ENCODE measurements at regions not wholly inside any gene's neighbourhood (a gene's known extent, or its start where the extent isn't known, plus 50 kb on each side); places are given as distances from the start of the nearest gene placed in this dataset.
"Not testable (repeated sequence)": the region's sequence is repeated elsewhere in the genome, so short reads cannot be mapped to it uniquely, and the experiment has no call there.

GRCh38 chr4:101647710-101648034, 142.9 kb upstream of the BANK1 start:
- TF ChIP-seq CTCF (conservative IDR thresholded peaks at IDR 0.05) = no peak
- no peak overlapping the region for H3K27ac ChIP-seq

- H3K27ac ChIP-seq = no peak overlapping the region
- no peak for TF ChIP-seq CTCF (conservative IDR thresholded peaks at IDR 0.05)
Measured at GRCh38 chr4:101644516-101644915, 146.0 kb upstream of the BANK1 start.

- TF ChIP-seq CTCF (conservative IDR thresholded peaks at IDR 0.05) = no peak
- H3K27ac ChIP-seq = no peak overlapping the region
Measured at GRCh38 chr4:101643186-101643837, 147.2 kb upstream of the BANK1 start.

GRCh38 chr4:101632766-101633165, 157.8 kb upstream of the BANK1 start:
- not testable (repeated sequence) for H3K27ac ChIP-seq

- no peak for TF ChIP-seq CTCF (conservative IDR thresholded peaks at IDR 0.05)
- no peak overlapping the region for H3K27ac ChIP-seq
Measured at GRCh38 chr4:101630319-101630986, 160.1 kb upstream of the BANK1 start.

- H3K27ac ChIP-seq = no peak overlapping the region
- no peak for TF ChIP-seq CTCF (conservative IDR thresholded peaks at IDR 0.05)
Measured at GRCh38 chr4:101621120-101621519, 169.4 kb upstream of the BANK1 start.

- no peak for TF ChIP-seq CTCF (conservative IDR thresholded peaks at IDR 0.05)
- H3K27ac ChIP-seq = no peak overlapping the region
Measured at GRCh38 chr4:101615652-101616051, 174.9 kb upstream of the BANK1 start.

- not testable (repeated sequence) for H3K27ac ChIP-seq
Measured at GRCh38 chr4:101606989-101607388, 183.5 kb upstream of the BANK1 start.

Data from VCaP (cell line).